ENCODE measurements at regions not wholly inside any gene's neighbourhood (a gene's known extent, or its start where the extent isn't known, plus 50 kb on each side); places are given as distances from the start of the nearest gene placed in this dataset.

DNA sequence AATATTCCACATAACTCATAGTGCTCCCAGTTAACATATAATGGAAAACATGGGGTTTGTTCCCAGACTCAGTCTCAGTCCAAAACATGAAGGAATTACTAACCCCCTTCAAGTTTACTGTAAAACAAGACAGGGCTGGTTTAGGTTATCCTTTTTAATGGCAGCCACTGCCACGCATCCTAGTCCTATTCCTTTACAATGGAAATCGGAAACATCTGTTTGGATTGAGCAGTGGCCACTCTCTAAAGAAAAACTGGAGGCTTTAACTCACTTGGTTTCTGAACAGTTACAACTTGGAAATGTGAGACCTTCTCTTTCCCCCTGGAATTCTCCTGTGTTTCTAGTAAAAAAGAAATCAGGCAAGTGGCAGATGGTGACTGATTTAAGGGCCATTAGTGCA lies 609.9 kb upstream of the ACO1 start:
- TF ChIP-seq, protein P1, sequence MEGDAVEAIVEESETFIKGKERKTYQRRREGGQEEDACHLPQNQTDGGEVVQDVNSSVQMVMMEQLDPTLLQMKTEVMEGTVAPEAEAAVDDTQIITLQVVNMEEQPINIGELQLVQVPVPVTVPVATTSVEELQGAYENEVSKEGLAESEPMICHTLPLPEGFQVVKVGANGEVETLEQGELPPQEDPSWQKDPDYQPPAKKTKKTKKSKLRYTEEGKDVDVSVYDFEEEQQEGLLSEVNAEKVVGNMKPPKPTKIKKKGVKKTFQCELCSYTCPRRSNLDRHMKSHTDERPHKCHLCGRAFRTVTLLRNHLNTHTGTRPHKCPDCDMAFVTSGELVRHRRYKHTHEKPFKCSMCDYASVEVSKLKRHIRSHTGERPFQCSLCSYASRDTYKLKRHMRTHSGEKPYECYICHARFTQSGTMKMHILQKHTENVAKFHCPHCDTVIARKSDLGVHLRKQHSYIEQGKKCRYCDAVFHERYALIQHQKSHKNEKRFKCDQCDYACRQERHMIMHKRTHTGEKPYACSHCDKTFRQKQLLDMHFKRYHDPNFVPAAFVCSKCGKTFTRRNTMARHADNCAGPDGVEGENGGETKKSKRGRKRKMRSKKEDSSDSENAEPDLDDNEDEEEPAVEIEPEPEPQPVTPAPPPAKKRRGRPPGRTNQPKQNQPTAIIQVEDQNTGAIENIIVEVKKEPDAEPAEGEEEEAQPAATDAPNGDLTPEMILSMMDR (IDR thresholded peaks at IDR 0.05 in 2 of 3, conservative IDR thresholded peaks at IDR 0.05 in 1 of 3; ENCODE audit: borderline replicate concordance in 1 of 3, insufficient read depth in 1 of 3, low read depth in 2 of 3, low read length in 2 of 3), result no peak
- no peak for TF ChIP-seq POLR2A (IDR thresholded peaks at IDR 0.05; ENCODE audit: borderline replicate concordance, extremely low read depth, insufficient read depth, insufficient read length)
- no peak for TF ChIP-seq EZH2 (IDR thresholded peaks at IDR 0.05)
- no peak for TF ChIP-seq ELF1 (IDR thresholded peaks at IDR 0.05; ENCODE audit: borderline replicate concordance, low read depth)
- no peak for TF ChIP-seq TCF7L2 (IDR thresholded peaks at IDR 0.05; ENCODE audit: borderline replicate concordance, extremely low read depth, insufficient read depth, insufficient read length)
- no peak for TF ChIP-seq SP1 (IDR thresholded peaks at IDR 0.05; ENCODE audit: low read depth)
- no peak for TF ChIP-seq ZNF274 (IDR thresholded peaks at IDR 0.05; ENCODE audit: low read depth, low read length)
- TF ChIP-seq POLR2AphosphoS5 (IDR thresholded peaks at IDR 0.05; ENCODE audit: low read depth, low read length), result no peak
- TF ChIP-seq REST (IDR thresholded peaks at IDR 0.05; ENCODE audit: low read depth), result no peak
- TF ChIP-seq ZBTB33 (IDR thresholded peaks at IDR 0.05; ENCODE audit: extremely low read depth, insufficient replicate concordance, low read length), result no peak
